Astrocyte of the hippocampus (primary cell): ENCODE measurements at regions not wholly inside any gene's neighbourhood (a gene's known extent, or its start where the extent isn't known, plus 50 kb on each side); places are given as distances from the start of the nearest gene placed in this dataset.
"Not testable (repeated sequence)": the region's sequence is repeated elsewhere in the genome, so short reads cannot be mapped to it uniquely, and the experiment has no call there.

Experiments used
- DNase-seq: peaks from one replicate; pipeline ENCODE4 v3.0.0; 2011; ENCODE audit warnings: low read depth, low spot score

DNA sequence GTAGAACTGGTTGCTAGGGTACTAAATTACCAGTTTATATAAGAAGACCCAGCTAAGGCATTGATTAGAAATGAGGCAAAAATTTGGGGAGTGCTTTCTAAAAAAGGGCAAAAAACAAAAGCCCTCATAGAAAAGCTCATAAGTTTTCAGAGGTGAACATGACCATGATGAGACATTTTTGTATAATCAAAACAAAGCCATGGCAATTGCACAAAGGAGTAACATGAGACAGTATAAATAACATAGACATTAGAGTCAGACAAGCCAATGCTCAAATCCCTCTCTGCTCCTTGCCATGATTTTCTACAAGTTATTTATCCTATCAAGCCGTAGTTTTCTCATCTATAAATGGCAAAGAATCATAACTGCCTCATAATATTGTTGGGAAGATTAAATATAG lies 112.2 kb upstream of the ADTRP start:
- no peak for DNase-seq

GRCh38 chr6:11890209-11890608 lies 111.6 kb upstream of the ADTRP start:
- no peak for DNase-seq

DNA sequence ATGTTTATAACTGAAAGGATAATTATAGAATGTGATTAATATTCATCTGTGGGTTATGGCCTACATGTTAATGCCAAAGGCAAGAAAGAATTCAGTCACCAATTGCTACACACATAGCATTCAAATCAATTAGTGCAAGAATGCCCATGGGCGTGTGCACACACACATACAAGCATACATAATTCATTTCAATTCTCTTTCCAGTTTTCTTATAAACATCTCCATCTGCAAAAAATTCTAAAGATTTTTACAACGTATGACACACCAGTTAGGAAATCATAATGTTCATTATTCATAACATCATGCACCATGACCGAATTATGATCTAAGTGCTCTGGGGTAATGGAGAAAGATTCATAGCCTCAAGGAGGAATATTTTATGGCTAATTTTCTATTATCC lies 111.0 kb upstream of the ADTRP start:
- DNase-seq, result no peak

DNA sequence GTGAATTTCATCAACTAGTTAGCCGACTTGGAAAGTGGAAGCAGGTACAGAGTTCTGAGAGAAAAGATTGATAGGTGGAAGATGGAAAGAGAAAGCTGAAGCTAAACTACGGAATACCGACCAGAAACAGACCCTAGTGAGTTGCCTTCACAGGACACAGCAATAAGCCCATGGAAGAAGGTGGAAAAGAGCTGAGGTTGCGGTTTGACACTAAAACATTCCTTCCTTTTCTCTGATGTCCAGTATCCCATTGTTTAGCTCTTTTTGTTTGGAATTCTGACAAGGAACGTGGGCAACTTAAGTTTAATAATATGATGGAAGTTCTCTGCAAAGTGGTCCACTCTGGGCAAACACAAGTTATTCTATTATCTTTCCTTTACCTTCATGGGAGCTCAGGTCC lies 110.1 kb upstream of the ADTRP start:
- no peak for DNase-seq

- no peak for DNase-seq
Observed at GRCh38 chr6:11885159-11885558, 106.6 kb upstream of the ADTRP start.

GRCh38 chr6:11883471-11883870 lies 104.9 kb upstream of the ADTRP start:
- DNase-seq, result not testable (repeated sequence)

DNA sequence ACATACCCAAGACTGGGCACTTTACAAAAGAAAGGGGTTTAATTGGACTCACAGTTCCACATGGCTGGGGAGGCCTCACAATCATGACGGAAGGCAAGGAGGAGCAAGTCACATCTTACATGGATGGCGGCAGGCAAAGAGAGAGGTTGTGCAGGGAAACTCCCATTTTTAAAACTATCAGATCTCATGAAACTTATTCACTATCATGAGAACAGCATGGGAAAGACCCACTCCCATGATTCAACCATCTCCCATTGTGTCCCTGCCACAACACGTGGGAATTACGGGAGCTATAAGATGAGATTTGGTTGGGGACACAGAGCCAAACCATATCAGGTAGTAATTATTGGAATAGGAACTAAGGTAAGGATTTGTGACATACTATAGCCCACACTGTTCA lies 101.6 kb upstream of the ADTRP start:
- DNase-seq, result not testable (repeated sequence)

- no peak for DNase-seq
Observed at GRCh38 chr6:11878735-11879134, 100.1 kb upstream of the ADTRP start.

DNA sequence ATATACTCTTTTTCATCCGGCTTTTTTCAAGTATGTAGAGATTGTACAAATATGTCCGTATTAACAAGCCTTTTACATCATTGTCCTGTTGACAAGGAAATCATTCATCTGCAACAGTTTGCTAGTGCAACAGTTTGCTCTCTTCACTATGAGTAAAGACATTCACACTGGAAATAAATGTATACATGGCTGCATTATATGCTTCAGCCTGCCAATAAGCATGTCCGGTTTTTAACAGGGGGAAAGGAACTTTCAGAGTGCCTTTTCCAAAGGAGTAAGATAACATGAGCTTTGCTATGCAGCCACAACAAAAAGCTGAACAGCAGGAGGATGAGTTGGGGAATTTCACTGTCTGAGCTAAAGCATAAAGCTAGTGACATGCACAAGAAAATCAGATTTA lies 99.4 kb upstream of the ADTRP start:
- DNase-seq, result no peak

DNA sequence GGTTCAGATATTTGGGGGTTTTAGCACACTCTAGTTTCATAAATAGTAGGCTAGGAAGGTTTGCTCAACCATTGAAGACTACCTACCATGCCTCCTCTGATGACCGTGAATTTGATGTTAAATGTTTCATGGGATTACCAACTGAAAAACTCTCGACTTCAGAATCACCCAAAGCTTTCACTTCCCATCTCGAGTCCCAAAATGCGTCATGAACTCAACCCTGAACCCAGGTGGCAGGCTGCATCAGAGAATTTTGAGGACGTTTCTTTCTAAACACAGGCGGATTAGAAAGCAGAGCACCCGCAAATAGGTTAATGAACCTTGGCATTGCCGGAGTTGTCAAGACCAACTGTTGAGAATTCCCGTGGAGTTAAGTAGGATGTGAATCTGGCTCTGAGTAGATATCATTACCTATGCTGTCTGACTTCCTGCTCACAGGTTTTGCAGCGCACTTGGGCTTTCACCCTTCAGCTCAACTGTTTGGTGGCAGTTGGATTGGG lies 98.4 kb upstream of the ADTRP start:
- no peak for DNase-seq

GRCh38 chr6:11875325-11876109 lies 96.9 kb upstream of the ADTRP start:
- DNase-seq, result peak; percentile 14

- peak; percentile 87 for DNase-seq
Observed at GRCh38 chr6:11869672-11870340, 91.2 kb upstream of the ADTRP start.

GRCh38 chr6:11868392-11868791 lies 89.8 kb upstream of the ADTRP start:
- DNase-seq, result no peak

- no peak for DNase-seq
Observed at GRCh38 chr6:11865680-11866300, 87.2 kb upstream of the ADTRP start.

- DNase-seq, result no peak
Observed at GRCh38 chr6:11858439-11858838, 79.8 kb upstream of the ADTRP start.

- DNase-seq, result no peak
Observed at GRCh38 chr6:11855743-11856142, 77.1 kb upstream of the ADTRP start.

DNA sequence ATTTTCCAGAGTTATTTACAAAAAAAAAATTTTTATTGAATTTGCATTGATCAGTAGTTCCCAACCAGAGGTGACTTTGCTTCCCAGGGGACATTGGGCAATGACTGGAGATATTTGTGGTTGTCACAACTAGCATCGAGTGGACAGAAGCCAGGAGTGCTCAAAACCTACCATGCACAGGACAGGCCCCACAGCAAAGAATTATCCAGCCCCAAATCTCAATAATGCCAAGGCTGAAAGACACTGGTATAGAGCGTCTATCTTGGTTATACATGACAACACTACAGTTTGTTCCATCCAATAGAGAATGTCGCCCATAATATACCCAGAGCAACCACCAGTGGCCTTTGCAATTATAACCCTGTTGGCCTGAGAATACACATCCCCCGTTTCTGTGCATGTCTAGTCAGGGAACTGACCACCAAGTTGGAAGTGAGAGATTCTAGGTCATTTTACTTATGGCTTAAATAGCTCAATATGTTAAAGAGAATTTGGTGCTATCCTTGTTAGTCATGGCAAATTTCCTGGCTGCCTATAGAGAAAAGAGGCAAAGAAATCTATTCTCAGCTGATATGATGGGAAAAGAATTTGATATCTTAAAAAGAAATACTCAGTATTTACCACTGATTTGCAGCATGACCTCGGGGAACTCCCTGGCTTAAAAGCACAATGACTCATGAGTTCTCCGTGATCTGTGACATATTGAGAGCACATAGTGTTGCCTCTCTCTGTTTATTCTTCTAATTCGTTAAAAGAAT lies 76.0 kb upstream of the ADTRP start:
- peak; percentile 55 for DNase-seq

DNA sequence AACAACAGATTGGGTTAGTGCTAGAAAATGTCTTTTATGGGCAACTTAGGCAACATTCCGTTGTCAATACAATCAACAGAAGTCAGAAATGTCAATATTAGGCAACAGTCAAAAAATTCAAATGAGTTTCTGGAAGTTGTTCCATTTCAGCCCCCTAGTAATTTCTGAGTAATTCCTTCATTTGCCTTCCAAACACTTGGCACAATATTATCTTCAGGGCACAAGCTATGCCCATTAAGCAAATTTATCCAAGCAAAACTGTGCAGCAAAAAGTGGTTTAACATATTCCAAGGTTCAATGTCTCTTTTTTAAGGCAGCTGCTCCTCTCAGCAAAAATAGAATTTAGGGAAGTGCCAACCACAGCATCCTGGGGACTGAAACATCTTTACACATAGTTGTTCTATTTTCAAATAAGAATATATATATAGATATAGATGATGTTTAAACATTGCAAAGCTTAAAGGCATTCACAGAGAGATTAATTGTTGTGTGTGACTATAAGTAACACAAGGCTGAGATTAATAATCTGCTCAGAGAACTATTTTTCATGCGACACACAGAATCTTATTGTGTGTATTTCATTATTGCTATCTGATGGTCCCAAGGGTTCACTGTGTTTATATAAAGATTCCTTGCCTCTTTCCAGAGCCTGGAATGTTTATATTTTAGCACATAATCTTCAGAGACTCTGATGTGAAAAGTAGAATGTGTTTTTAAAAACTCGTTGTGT lies 75.2 kb upstream of the ADTRP start:
- no peak for DNase-seq

DNA sequence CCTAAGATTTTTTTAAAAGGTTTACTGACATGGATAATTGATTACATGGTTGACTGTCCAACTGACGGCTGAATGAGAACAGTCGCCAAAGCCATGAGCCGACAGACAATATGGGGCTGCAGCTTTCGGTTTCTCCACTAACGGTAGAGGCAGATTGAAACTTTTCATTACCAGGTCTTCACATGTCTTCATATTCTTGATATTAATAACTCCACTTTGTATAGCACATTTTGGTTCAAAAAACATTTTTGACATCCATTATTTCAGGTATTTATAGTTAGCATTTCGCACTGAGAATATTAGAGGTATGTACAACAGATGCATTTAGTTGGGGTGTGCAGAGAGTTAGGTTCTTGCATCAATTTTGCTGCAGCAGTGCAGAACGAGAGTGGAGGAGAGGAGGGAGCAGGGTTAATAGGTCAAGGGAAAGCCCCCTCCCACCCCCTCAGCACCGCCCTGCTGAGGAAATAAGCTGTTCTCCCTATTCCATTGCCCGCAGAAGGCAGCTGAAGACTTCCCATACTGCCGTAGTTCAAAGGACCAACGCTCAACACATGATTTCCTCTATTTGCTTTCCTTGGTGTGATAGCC lies 73.6 kb upstream of the ADTRP start:
- DNase-seq, result peak; percentile 69

DNA sequence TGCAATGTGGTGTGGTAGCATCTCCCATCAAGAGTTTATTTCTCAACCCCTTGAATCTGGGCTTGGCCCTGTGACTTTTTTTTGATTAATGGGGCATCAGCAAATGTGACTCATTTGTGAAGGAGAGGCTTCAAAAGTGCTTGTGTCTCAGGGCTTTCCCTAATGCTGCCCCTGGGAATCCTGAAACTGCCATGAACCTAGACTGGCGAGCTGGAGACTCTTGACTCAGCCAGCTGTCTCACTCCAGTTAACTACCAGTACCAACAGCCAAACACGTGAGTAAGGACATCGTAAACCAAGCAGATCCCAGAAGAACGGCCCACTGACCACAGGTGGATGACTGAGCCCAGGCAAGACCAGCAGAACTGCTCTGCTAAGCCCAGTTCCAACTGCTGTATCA lies 72.8 kb upstream of the ADTRP start:
- peak; percentile 71 for DNase-seq
